Kidney capillary endothelial cell (primary cell): ENCODE measurements at regions not wholly inside any gene's neighbourhood (a gene's known extent, or its start where the extent isn't known, plus 50 kb on each side); places are given as distances from the start of the nearest gene placed in this dataset.
"Not testable (repeated sequence)": the region's sequence is repeated elsewhere in the genome, so short reads cannot be mapped to it uniquely, and the experiment has no call there.

Source experiments
- DNase-seq: peaks from one replicate; pipeline ENCODE4 v3.0.0-alpha.2; 2018; ENCODE audit warnings: low spot score

- no peak for DNase-seq
Observed at GRCh38 chr10:44745920-44746319, 165.2 kb upstream of the TMEM72 start.

- DNase-seq = no peak
Observed at GRCh38 chr10:44747593-44748172, 163.5 kb upstream of the TMEM72 start.

GRCh38 chr10:44749151-44749550, 162.0 kb upstream of the TMEM72 start:
- no peak for DNase-seq

DNA sequence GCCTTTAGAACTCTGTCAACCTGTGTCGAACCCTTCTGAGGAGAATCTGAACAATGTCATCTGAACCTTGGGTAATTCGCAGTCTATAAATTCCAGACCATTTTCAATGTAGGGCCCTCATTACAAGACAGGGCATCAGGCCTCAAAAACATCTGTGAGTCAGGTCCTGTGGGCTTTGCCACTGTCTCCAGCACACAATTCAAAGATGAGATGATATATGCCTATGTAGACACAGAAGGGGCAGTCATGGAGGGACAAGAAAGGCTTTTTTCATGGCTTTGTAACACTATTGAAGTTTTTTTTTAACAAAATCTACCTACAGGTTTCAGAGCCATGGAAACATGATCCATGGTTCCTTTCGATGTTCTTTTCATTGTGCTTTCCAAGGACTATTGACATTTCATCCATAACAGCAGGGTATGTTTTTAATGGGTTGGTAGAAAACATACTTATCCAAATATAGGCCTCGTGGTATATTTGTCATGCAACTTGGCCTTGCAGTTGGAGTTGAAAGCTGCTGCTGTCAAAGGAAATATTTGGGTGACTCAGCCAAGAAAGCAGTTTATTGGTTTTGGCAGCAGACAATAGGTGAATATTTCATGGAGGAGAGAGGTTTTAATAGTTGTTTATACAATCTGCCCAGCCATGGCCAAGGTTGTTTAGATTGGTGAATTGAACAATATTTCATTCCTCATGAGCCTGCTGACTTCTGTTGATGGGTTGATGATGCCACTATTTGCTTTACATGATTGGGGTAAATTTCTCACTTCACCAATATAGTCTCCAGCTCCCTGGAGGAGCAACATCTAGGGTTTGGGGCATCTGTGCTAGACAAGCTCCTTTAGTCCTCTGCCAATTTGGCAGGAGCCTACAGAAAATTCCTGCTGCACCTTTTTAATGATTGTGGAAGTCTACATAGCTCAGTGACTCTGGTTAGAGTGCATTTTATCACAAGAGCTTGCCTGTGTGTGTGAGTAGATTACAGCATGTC, 158.4 kb upstream of the TMEM72 start:
- DNase-seq = no peak

DNA sequence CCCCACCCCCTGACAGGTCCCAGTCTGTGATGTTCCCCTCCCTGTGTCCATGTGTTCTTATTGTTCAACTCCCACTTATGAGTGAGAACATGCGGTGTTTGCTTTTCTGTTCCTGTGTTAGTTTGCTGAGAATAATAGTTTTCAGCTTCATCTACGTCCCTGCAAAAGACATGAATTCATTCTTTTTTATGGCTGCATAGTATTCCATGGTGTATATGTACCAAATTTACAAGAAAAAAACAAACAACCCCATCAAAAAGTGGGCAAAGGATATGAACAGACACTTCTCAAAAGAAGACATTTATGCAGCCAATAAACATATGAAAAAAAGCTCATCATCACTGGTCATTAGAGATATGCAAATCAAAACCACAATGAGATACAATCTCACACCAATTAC, 156.8 kb upstream of the TMEM72 start:
- not testable (repeated sequence) for DNase-seq

DNA sequence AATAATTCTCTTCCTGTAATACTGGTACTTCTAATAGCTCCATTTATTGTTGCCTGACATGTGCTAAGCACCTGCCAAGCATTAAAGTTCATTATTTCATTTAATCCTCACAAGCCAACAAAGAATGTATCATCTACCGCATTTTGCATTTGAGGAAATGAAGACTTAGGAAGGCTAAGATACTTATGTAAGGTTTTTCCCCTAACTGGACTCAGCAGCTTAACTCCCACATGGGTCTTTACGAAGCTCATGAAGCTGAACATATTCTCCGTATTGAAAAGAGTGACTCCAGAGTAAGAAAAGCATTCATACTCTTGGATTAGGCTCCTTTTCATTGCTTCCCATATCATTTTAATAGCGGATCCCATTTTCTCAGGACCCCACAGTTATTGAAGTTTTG, 155.7 kb upstream of the TMEM72 start:
- no peak for DNase-seq

DNA sequence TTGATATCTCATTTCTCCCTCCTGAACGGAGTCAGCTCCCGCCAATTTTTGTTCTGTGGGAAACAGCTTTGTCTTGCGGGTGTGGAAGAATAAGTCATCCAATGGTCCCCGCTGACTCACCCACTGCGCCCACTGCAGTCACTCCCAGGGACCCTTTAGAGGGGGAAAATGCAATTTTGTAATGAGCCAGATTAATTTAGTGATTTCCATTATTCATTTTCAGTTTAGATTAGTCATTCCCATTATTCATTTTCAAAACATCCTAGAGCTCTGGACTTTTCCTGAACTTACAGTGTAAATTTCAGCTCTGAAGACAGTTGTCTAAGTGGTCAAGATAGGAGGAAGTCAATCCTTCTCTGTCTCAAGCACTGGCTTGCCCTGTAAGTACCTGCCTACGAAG, 154.9 kb upstream of the TMEM72 start:
- no peak for DNase-seq

GRCh38 chr10:44757551-44758205, 153.5 kb upstream of the TMEM72 start:
- no peak for DNase-seq

- no peak for DNase-seq
Observed at GRCh38 chr10:44759122-44759521, 152.0 kb upstream of the TMEM72 start.

DNA sequence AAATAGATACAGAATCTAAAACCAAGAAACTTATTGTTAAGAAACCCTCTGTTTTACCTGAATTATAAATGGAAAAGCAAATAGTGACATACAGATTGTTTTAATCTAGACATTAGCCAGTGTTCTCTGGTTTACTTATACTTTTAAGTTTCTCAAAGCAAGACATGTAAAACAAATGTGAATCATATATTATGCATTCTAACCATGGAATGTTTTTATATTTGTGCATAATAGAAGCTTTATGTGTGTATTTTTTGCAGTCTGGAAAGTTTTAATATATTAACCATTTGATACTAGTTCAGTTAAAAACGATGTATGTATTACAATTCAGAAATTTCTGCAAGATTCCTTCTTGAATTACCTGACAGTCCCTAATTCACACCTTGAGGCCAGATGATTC, 150.6 kb upstream of the TMEM72 start:
- DNase-seq = no peak

DNA sequence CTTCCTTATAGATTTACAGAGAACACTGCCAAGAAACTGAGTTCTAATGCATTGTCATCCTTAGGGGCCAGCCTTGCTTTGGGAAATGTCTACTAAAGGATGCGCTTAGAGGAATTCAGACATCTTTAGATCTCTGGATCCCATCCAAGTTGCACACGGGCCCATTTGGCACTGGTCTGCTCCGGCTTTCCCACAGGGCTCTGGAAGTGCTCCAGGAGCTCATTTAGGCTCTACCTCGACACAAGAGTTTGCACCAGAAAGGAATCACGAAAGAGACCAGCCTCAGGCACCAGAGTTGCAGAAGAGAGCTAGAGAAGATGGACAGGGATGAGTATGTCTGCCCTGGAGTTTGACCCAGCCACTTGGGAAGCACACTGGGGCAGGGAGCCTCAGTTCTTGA, 150.1 kb upstream of the TMEM72 start:
- no peak for DNase-seq

DNA sequence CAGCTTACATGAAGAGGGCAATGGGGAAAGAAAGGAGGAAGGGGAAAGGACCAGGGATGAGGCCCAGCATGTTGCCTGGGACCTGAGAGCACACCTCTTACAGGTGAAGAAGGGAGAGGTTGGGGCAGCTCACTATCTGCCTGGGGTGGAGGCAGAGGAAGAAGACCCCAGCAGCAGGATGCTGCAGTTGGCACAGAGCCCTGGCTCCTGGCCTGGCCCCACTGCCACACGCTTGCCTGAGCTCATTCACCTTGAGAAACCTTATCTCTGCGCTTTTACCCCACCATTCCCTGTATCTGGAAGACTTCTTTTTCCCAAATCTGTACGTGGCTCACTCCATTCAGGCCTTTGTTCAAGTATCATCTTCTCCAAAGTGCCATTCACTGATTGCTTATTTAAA, 147.8 kb upstream of the TMEM72 start:
- no peak for DNase-seq

DNA sequence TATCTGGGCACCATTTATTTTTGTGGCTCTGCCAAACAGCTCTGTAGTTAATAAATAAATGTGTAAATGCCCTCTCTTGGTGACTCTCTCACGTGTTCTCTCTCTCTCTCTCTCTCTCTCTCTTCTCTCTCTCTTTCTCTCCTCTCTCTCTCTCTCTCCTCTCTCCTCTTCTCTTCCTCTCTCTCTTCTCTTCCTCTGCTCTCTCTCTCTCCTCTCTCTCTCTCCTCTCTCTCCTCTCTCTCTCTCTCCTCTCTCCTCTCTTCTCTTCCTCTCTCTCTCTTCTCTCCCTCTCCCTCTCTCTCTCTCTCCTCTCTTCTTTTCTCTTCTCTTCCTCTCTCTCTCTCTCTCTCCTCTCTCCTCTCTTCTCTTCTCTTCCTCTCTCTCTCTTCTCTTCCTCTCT, 145.8 kb upstream of the TMEM72 start:
- DNase-seq = no peak

DNA sequence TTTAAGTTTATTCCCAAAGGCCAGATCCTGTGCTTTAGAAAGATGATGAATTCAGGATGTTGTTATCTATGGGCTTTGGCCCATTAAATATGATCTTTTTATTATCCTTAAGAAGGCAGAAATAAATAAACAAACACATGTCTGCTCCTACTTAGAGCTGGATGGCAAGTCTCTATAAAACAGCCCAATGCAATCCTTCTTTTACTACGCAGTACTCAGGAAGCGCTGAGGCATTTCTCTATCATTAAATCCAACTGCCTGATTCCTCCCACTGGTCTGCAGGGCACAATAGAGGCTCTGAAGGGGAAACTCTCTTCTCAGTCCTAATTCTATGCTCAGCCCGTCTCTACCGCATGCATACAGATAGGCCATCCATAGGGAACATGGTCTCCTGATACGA, 144.5 kb upstream of the TMEM72 start:
- DNase-seq = no peak

DNA sequence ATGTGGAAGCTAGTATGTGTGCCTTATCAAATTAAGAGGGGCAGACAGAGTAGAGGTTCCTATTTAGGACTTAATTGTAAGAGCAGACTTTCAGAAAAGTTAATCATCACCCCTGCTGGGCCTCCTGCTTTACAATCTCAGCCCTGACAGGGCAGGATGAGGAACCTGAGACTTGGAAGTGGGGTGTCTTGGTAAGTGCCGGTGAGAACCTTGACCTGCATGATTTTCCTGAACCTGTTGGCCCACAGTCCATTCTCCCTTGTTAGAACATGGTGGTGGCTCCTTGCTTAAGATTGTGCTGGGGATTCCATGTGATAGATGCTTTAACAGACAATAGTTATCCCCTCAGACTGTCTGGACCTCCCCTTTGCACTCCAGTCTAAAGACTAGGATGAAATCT, 141.7 kb upstream of the TMEM72 start:
- no peak for DNase-seq

DNA sequence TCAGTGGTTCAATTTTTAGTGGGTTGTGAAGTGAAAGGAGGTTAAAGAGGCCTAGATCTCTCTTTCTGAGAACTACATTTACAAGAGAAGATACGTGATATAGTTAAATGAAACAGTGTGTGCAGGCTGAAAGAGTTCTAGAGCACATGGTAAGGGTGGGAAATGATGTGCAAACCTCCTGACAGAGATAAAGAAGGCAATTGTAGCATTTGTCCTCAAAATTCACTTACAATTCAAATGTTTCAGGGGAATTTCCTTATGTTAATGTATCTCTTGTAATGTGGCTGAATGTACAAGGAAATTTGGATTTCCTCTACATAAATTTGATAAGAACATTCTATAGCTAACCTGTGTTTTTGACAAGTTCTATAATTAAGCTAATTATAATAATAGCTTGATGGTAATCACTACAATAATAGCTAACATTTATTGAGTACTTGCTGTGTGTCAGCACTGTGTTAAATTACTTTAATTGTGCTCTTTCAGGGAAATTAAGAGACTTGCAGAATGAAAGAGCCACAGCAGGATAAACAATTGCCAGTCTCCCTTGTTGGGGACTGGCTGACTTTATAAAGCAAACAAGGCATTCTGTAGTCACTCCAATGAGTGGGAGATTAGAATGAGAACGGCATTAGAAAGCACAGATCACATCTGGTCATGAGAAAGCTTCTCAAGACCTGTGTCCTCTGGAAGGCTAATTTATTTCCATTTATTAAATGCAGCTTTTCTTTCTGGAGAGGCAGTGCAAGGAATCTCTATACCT, 139.7 kb upstream of the TMEM72 start:
- DNase-seq = no peak

DNA sequence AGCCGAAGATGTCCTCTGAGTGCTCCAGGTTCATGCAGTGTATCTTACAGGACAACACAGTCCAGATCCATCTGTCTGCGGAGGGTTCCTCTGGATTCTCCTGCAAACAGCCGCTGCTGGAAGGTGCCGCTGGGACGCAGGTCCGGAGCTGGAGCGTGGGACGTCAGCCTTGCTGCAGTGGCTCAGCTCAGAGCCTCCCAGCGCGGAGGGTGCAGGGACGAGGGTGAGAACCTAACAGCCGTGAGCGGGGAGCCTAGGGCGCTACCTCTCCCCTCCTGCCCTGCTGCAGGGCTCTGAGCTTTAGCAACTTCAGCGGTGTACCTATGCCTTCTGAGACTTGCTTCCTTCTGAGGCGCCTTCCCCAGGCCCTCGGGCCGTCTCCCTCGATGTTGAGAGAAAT, 137.6 kb upstream of the TMEM72 start:
- DNase-seq = no peak

DNA sequence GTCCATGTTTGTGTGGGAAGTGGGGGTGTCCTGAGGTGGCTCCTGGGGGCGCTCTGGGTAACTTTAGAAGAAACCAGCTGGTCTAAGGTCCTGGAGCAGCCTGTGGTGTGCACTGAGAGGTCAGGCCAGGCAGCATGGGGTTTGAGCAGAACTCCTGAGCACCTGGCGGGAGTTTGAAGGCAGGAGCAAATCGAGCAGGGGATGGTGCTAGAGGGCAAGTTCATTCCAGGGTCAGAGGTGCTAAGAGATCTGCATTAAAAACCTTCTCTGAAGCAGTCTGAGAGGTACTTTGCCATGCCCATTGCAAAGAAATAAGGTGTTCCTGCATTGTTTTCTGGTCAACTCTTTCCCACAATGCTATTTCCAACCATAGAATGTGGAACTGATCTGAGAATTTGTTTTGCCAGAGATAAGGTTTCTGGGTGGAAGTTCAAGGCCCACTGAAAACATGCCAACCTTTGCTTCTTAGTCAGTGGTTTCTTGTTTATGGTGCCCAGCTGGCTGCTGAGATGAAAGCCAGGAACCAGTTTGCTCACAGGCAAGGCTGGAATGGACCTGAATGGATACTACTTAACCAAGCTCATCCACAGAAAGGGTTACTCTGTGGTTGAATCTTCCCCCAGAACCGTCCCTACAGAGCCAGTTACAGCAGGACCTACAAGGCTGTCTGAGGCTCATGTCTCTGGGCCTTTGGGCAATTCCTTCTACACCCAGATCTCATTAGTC, 136.3 kb upstream of the TMEM72 start:
- DNase-seq = no peak

- DNase-seq = no peak
Observed at GRCh38 chr10:44775402-44775741, 135.8 kb upstream of the TMEM72 start.

DNA sequence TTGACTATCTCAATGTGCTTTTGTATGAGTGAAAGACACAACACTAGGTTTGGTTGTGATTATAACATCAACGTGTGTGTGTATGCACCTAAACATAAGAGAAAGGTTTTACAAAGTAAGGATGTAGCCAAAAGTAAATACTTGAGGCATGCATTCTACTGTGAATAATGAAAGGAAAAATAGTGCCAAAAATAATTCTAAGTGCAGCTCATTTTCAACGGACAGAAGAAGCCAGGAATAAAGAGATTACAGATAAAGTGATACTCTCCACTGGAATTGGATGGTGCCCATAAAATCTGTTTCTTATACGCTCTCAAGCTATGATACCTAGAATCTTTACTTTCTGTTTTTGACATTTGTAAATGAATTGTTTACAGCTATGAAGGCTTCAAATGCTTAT, 135.0 kb upstream of the TMEM72 start:
- no peak for DNase-seq

DNA sequence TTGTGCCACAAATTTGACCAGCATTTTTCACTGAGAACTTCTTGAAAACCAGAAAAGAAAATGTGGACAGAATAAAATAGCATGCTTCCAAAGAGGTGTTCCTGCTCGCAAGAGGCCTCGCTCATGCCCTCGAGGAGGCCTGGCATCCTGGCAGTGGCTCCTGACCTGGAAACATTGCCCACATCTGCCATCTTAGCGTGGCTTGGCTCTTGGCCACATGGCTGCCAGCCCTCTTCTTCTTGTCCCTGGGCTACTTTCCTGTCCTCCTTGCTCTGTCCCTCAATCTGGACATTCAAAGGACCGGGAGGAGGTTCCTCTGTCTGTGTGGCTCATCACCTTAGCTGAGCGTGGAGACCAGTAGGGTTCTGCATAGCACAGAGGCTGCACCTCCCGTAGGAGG, 131.6 kb upstream of the TMEM72 start:
- DNase-seq = no peak

DNA sequence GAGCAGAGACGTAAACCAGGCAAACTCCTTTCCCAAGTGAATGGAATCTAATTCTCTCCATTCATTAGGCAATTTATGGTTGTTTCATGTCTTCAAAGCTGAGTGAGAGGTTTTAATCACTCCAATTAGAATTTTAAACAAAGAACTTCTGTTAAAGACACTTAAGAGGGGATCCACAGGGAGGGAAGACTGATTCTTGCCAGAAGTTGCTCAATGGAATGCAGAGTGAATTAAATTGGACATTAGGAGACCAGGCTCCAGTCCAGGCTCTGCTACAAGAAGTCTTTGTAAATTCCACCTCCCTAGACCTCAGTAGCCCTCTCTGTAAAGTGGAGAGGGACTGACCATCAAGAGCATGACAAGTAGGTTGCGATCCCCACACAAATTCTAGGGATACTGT, 130.7 kb upstream of the TMEM72 start:
- DNase-seq = no peak
